Fibroblast of villous mesenchyme (primary cell): ENCODE measurements at regions not wholly inside any gene's neighbourhood (a gene's known extent, or its start where the extent isn't known, plus 50 kb on each side); places are given as distances from the start of the nearest gene placed in this dataset.

Experiments
- DNase-seq: peaks from one replicate; pipeline ENCODE4 v3.0.0-alpha.2; 2010; ENCODE audit warnings: low read depth
- H3K4me3 ChIP-seq: 2 replicates; pipeline ENCODE4 v1.5.1; 2011; ENCODE audit warnings: low read depth, mild to moderate bottlenecking, low read length
- TF ChIP-seq, protein P1 (sequence below): IDR thresholded peaks from 2 replicates; pipeline ENCODE4 v1.5.1; 2012; ENCODE audit warnings: low read depth, mild to moderate bottlenecking, low read length; ENCODE audit not compliant: insufficient read depth

DNA sequence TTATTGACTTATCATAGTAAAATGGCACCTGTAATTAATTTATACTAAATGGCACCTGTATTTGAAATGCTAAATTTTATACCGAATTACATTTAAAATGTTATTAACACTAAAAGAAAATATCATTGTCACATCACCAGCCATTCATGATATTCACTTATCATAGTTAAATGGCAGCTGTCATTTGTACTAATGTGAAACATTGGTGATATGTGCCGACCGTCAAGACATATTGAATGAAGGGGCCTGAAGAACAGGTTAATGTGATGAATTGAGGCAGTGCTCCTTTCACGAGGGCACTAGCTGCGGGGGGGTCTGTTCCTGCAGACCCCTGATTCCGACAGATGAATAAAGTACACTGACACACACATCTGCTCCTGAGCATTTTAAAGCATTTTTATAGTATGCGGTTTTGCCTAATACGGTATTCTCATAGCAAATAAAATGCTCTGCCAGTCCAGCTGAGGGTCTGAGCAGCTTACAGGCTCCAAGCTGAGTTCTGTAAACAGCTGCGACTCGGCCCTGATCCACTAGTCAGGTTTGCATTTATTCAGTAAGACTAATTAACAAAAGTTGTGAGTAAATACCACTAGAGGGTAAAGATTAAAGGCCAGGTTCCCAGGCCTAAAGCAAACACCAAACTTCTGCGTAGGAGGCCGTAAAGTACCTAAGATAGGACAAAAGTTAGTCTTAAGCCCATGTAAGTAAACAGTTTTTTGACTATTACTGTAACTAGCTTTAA is 593.4 kb upstream of the NETO1 start:
- no peak overlapping the region for H3K4me3 ChIP-seq
- TF ChIP-seq, protein P1, sequence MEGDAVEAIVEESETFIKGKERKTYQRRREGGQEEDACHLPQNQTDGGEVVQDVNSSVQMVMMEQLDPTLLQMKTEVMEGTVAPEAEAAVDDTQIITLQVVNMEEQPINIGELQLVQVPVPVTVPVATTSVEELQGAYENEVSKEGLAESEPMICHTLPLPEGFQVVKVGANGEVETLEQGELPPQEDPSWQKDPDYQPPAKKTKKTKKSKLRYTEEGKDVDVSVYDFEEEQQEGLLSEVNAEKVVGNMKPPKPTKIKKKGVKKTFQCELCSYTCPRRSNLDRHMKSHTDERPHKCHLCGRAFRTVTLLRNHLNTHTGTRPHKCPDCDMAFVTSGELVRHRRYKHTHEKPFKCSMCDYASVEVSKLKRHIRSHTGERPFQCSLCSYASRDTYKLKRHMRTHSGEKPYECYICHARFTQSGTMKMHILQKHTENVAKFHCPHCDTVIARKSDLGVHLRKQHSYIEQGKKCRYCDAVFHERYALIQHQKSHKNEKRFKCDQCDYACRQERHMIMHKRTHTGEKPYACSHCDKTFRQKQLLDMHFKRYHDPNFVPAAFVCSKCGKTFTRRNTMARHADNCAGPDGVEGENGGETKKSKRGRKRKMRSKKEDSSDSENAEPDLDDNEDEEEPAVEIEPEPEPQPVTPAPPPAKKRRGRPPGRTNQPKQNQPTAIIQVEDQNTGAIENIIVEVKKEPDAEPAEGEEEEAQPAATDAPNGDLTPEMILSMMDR: no peak
- DNase-seq: peak; percentile 18

DNA sequence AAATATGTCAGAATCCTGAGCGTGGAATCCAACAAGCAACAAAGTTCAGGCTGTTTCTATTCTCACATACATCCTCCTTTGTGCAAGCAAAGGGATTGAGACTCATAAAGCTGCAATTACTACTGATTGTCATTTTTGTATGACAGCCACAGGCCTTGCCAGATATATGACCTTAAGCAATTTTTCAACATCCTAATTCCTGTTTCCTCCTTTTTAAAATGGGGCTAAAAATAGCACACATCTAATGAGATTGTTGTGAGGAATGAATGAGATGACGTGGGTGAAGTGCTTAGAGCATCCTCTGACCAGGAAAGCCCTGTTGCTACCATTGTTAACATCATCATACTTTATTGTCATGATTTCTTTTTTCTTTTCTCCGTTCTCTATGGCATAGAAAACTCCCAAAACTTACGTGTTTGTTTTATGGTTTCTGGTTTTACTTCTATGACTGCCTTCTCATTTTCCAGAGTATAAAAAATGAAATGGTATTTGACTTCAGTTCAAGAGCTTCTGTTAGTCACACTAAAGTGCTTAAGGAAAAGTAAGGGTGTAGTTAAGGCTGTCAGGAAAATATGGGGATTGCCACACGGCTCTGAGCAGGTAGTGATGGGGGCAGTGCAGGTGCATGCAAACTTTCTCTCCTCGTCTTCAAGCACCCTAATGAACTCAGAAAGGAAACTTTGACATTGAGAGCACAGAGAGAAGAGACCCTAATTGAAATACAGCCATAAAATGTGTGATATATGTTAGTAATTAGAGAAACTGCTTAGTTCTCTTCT is 590.6 kb upstream of the NETO1 start:
- DNase-seq: peak; percentile 28
- TF ChIP-seq, protein P1: no peak
- no peak overlapping the region for H3K4me3 ChIP-seq

DNA sequence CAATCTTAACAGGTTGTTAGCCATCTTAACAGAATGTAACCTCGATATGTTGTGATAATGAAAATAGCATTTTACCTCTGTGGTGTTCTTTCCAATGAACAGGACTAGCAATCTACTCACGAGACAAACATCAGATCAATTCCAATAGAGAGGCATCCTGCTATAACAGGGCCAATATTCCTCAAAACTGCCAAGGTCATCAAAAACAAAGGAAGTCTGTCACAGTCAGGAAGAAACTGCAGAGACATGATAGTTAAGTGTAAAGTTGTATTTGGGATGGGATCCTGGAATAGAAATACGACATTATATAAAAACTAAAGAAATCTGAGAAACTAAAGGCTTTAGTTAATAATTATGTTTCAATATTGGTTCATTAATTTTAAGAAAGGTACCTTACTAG is 588.9 kb upstream of the NETO1 start:
- DNase-seq: no peak
- H3K4me3 ChIP-seq: no peak overlapping the region
- TF ChIP-seq, protein P1: no peak

DNA sequence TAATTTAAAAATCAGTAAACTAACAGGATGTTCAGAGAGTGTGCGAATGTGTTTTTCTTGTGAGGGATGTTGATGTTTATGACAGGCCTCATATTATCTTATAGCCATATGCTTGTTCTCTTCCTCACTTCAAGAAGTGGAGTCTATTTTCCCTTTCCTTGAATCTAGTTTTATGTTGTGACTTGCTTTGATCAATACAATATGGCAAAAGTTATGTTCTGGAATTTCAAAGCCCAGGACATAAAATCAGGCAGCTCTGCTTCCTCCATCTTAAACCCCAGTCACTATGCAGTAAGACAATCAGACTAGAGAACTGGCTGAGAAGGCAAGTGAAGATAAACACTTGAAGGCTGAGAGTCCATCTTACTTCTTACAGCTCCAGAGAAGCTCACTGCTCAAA is 585.1 kb upstream of the NETO1 start:
- no peak for DNase-seq
- TF ChIP-seq, protein P1: no peak
- H3K4me3 ChIP-seq: no peak overlapping the region

DNA sequence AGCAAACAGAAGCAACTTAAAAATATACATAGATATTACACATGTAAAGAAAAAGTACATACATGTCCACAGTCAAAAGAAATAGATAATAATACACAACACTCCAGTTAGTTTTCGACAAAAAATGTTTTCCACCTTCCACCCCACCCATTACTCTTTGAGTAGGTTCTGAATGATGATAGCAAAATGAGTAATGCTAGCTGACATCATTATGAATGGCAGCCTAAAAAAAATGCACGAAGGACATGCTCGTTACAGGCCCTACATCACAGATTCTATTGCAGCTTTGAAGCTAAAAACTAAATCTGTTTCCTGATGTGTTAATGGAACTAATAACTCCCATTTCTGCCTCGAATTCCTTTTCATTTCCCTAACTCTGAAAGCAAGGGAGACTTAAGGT is 578.7 kb upstream of the NETO1 start:
- no peak overlapping the region for H3K4me3 ChIP-seq
- TF ChIP-seq, protein P1: no peak
- no peak for DNase-seq

DNA sequence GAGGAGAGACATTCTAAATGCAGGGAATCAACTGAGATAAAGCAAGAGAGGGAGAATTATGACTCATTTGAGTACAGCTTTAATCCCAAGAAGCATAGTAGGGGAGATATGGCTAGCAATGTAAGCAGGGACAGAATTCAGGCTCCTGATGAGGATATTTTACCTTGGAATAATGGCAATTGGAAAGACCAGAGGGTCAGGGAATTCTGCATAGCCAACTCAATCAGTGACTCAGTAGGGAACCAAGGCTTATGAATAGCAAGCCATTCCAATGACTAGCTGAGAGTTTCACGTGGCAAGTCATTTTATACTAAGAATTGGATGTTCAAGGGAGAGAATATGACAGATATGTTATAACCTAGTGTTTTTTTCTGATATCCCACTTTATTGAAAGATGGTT is 563.8 kb upstream of the NETO1 start:
- no peak overlapping the region for H3K4me3 ChIP-seq
- TF ChIP-seq, protein P1: no peak
- no peak for DNase-seq
